HG03354 (cell line): ENCODE measurements at regions not wholly inside any gene's neighbourhood (a gene's known extent, or its start where the extent isn't known, plus 50 kb on each side); places are given as distances from the start of the nearest gene placed in this dataset.
"Not testable (repeated sequence)": the region's sequence is repeated elsewhere in the genome, so short reads cannot be mapped to it uniquely, and the experiment has no call there.

Experiments used
- ATAC-seq: cut with Tn5 transposase; IDR thresholded peaks from one replicate; pipeline ENCODE4 v1.9.1; 2021; ENCODE audit warnings: mild to moderate bottlenecking; ENCODE audit not compliant: unreplicated experiment, poor library complexity, severe bottlenecking

DNA sequence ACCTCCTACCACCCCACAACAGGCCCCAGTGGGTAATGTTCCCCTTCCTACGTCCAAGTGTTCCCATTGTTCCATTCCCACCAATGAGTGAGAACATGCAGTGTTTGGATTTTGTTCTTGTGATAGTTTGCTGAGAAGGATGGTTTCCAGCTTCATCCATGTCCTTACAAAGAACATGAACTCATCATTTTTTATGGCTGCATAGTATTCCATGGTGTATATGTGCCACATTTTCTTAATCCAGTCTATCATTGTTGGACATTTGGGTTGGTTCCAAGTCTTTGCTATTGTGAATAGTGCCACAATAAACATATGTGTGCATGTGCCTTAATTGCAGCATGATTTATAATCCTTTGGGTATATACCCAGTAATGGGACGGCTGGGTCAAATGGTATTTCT, 81.6 kb downstream of the P2RY10 start:
- not testable (repeated sequence) for ATAC-seq

DNA sequence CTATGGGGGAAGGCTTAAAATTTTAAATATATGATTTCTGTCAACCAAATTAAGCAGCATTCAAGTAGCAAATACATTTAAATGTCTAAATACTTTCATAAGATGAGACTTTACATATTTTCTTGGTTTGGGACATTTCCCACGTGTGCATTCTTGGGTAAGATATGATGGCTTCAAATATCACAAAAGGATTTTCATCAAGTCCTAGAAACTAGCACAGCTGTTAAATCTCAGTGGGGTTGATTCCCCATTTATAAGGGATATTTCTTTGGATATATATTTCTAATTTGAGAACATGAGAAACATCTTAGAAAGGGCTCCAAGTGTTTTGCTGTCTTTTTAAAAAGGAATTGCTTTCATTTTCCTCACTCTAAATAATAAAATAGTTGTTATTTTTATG, 90.2 kb downstream of the P2RY10 start:
- ATAC-seq: no peak

DNA sequence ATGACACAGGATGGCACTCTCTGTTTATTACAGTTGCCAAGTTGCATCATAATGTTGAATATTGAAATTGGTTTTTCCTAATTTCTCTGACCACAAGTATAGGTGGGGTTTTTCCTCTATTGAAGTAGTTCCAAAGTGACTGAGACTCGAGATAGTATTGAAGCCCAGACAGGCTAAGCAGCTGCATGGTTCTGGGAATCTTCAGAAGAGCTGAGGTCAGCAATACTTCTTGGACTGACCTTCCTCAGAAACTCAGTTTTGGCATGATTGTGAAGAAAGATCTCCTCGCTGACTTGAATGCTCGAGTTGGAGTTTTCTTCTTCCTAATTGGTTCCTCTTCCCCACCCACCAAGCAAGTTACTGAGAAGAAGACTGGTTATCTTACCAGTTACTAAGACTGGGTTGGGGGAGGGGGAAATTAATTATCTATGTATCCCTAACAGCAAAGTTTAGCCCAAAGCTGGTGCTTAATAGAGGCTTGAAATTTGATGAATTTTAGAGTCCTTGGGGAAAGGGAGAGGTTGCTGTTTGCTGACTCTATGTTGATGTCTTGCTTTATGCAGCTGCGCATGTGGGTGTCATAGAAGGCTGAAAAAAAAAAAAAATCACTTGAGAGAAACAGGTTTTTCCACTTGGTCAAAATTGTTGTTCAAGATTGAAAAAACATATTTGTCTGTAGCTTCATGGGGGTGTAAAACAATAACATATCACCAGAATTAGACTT, 91.1 kb downstream of the P2RY10 start:
- ATAC-seq: no peak

DNA sequence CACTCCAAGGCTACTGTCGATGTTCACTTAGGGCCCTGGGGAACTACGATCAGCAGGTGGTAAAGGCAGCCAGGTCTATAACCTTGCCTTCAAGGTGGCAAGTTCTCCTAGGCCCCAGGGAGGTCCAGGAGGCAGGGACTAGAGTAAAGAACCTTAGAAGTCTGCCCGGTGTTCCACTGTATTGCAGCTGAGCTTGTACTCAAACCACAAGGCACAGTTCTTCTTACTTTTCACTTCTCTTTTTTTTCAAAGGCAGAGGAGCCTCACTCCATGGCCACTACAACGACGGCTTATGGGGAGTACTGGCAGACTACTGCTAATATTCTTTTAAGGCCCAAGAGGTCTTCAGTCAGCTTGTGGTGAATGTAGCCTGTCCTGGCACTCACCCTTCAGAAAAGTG, 78.8 kb upstream of the GPR174 start:
- ATAC-seq: peak; percentile 94

DNA sequence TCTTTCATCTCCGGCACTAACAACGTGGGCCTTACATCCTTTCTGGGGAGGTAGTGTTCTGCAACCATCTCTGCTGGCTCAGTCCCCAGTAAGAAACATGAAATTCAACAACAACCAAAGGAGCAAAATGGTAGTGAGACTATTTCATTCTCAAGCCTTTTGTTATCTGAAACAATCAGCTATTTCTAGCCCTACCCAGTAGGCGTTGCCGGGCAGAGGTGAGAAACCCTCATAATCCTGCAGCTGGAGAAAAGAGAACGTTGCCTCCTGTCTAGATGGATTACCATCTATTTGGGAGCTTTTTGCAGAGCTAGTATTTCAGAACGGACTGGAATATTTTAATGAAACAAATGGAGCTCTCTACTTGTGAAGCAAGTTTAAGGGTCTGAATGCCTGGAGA, 66.4 kb upstream of the GPR174 start:
- no peak for ATAC-seq

DNA sequence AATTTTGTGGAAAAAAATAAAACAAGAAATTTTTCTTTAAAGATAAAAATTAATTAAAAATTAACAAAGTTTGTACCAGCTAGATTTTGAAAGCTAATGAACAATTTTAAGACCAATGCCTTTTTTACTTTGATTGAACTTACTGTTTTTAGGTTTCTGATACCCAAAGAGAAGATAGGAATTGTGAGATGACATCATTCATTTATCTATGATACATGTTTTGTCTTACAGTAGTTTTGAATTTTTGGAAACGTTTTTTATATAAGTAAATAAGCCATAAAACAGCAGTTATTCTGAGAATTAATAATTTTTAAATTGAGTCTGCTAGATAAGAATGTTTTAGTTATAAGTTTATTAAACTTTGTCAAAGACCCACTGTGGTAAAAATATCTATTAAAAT, 65.0 kb upstream of the GPR174 start:
- ATAC-seq: no peak

DNA sequence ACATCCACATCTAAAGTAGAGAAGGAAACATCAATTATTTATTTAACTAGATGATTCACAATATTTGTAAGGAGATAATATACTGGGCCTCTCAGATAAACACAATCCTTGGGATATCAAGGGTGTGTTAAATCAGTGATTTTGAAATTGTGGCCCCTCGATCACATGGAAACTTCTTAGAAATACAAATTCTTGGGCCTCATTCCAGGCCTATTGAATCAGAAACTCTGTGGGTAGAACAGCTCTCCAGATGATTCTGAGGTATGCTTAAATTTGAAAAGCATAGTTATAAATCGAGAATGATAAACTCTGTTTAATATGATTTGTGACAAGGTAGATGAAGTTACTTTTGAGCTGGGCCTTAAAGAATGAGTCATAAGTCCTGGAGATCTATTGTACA, 64.3 kb upstream of the GPR174 start:
- ATAC-seq: no peak

DNA sequence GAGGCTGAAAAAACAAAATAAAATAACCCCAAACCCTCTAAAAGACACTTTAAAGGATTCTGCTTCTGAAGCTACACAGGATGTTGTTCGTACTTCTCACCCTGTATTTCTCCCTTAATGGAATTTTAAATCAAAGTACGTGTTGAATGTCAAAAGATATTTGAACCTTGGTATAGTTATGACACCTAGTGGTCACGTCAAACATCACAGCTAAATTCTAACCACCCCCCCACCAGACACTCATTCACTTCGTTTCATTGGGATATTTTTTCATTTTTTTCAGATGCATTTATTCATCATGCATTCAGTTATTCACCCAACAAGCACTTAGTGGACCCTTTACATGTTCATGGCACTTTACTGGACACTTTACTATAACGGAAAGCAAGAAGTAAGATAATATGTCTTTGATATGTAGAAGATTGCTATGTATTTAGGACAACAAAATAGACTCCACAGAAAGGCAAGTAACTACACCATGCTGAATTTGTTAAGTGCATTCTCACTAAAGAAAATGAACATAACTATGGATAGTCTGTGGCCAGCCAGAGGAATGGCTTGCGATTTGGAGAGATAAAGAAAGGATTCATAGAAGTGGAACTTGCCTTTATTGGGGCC, 62.5 kb upstream of the GPR174 start:
- ATAC-seq: peak; percentile 80

DNA sequence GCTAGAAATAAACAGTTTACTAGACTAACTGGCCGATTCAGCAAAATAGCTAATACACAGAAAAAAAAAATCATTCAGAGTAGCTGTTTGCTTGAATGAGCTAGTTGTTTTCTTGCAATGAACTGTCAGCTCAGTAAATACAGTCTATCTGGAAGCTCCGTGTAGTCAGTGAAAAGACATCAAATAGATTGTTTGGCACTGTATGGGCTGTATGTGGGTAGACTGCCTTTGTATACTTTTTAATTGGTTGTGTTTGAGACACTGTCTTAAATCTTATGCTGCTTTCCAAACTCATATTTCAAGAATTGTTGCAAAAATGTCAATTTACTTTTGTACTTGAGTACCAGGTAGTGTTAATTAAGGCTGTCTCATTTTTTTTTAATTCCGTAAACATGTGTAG, 61.6 kb upstream of the GPR174 start:
- no peak for ATAC-seq

DNA sequence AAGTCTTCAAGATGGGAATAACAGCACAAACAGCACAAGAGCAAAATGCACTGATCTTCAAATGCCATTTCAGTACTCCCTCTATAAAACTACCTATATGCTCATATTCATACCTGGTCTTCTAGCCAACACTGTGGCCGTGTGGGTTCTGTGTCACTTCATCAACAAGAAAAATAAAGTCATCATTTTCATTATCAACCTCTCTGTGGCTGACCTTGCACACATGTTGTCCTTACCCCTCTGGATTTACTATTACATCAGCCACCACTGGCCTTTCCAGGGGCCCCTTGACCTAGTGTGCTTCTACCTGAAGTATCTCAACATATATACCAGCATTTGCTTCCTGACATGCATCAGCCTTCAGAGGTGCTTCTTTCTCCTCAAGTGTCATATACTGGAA, 59.6 kb upstream of the GPR174 start:
- no peak for ATAC-seq

DNA sequence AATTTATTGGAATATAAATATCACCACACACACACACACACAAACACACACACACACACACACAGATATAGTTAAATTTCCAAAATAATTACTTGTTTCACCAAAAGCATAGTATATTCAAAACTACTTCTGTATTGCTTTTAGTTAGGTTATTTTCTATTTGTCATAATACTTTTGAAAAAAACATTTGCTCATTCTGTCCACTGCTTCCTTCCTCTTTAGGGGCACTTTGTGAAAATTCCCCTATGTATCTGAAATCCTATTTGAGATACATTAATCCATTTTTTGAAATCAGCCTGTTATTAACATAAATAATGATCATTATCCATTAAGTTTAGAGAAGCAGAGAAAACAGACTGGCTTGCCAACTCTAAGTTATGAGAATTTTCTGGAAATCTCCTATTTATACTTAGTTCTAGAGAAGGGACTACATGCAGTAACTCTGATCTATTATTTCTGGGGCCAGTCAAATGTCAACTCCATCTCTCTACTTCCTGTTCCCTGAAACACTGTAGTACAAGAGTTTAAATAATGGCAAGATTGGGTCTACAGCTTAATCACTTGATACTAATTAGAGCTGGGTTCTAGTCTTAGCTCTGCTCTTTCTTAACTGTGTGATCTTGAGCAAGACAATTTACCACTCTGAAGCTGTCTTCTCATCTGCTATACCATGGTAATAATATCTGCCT, 54.4 kb upstream of the GPR174 start:
- ATAC-seq: no peak

DNA sequence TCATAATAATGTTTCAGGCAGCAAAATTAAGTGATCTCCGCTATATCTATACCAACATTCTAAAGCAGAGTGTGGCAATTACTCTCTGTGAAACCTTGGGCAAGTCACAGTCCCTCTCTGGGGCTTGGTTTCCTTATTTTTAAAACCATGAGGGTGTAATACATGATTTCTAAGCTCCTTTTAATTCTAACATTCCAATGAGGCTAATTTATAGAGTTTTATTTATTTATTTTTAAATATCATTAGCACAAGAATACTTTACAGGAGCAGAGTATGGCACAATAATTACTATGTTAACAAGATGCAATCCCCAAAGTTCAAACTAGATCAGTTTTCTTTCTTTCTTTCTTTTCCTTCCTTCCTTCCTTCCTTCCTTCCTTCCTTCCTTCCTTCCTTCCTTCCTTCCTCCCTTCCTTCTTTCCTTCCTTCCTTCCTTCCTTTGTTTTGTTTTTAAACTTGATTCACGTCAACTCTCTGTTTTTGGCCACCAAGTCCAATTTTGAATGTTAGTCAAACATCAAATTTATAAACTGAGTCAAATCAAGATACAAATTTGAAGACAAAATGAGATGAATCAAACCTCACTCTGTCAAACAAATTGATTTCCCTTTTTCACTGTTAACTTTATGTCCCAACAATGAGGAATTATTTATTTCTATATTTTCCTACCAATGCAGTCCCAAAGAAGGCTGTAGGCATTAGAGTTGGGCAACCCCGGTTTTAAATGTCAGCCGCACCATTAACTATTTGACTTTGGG, 50.2 kb upstream of the GPR174 start:
- no peak for ATAC-seq
